GM12872 (cell line): ENCODE measurements at regions not wholly inside any gene's neighbourhood (a gene's known extent, or its start where the extent isn't known, plus 50 kb on each side); places are given as distances from the start of the nearest gene placed in this dataset.

Source experiments
- CTCF ChIP-seq: IDR thresholded peaks from 3 replicates; pipeline ENCODE4 v1.5.1; 2011; ENCODE audit warnings: low read depth, mild to moderate bottlenecking, low read length, moderate library complexity; ENCODE audit not compliant: insufficient read depth

- TF ChIP-seq CTCF, result no peak
Measured at GRCh38 chr1:185393815-185394214, 76.8 kb upstream of the IVNS1ABP start.

- TF ChIP-seq CTCF, result no peak
Measured at GRCh38 chr1:185393205-185393604, 76.2 kb upstream of the IVNS1ABP start.

GRCh38 chr1:185388815-185389214, 71.8 kb upstream of the IVNS1ABP start:
- TF ChIP-seq CTCF, result no peak

GRCh38 chr1:185388346-185388745, 71.3 kb upstream of the IVNS1ABP start:
- TF ChIP-seq CTCF, result no peak

GRCh38 chr1:185385991-185386390, 68.9 kb upstream of the IVNS1ABP start:
- TF ChIP-seq CTCF, result no peak

GRCh38 chr1:185377831-185378230, 60.8 kb upstream of the IVNS1ABP start:
- TF ChIP-seq CTCF, result no peak

- no peak for TF ChIP-seq CTCF
Measured at GRCh38 chr1:185376840-185377635, 60.0 kb upstream of the IVNS1ABP start.

- TF ChIP-seq CTCF, result no peak
Measured at GRCh38 chr1:185376288-185376687, 59.2 kb upstream of the IVNS1ABP start.
